K562 (cell line): ENCODE measurements at regions not wholly inside any gene's neighbourhood (a gene's known extent, or its start where the extent isn't known, plus 50 kb on each side); places are given as distances from the start of the nearest gene placed in this dataset.

Experiments used
- ATAC-seq: fragments of 200-7000 bp; cut with Tn5 transposase; 3 replicates; pipeline ENCODE4 v1.9.1; 2020; ENCODE audit warnings: moderate library complexity
- BruUV-seq: library from RNA; stranded (reverse); fragments of 400-500 nt; replicated peaks from 2 replicates; lab custom pipeline; 2021; lab: Mats Ljungman, UMichigan
- CTCF ChIA-PET: fragments of 300-600 bp; formaldehyde crosslinking; extraction: SDS; loops from one replicate; lab custom pipeline; 2021; ENCODE audit warnings: low intra/inter-chr PET ratio; lab: Yijun Ruan, JAX
- POLR2A ChIA-PET: fragments of 300-600, 350-650 bp; sonication (Branson Sonifier 250); formaldehyde crosslinking; extraction: SDS; loops from one replicate; lab custom pipeline; 2021; ENCODE audit warnings: antibody characterized with exemption, inconsistent platforms; lab: Yijun Ruan, JAX
- DNase-seq, 4 experiments: peaks; one replicate each; pipeline versions ENCODE4 v3.0.0 to v3.0.0-alpha.2; 2011 to 2018; ENCODE audit warnings: low spot score in 3 of 4, mixed read lengths in 3 of 4; ENCODE audit errors: extremely low read depth in 1 of 4
- FAIRE-seq: peaks from 2 replicates; lab custom pipeline; 2011; peaks lifted over from hg19 to GRCh38; lab: Jason Lieb, UNC
- H2AFZ ChIP-seq: 2 replicates; pipeline ENCODE4 v1.6.0; 2011; ENCODE audit warnings: low read depth, low read length, control low read depth, inconsistent platforms
- H3K27ac ChIP-seq: fragments of 200-600 bp; 3 replicates; pipeline ENCODE4 v1.8.0; 2011; ENCODE audit warnings: low read depth, mild to moderate bottlenecking, control low read depth, inconsistent platforms, low read length, moderate library complexity, mixed read lengths; ENCODE audit errors: extremely low read depth
- H3K27me3 ChIP-seq, 2 experiments: fragments of 300-600 bp in 1 of 2; 2 replicates in 1 of 2; 3 replicates in 1 of 2; pipeline versions ENCODE4 v1.6.0 to v1.8.0; 2011; ENCODE audit warnings: inconsistent platforms in 2 of 2, low read length in 2 of 2, mild to moderate bottlenecking in 1 of 2, mixed read lengths in 1 of 2, moderate library complexity in 1 of 2; ENCODE audit not compliant: control insufficient read depth in 2 of 2, insufficient read depth in 2 of 2
- H3K36me3 ChIP-seq: fragments of 300-600 bp; 3 replicates; pipeline ENCODE4 v1.8.0; 2011; ENCODE audit warnings: mild to moderate bottlenecking, low read length, inconsistent platforms; ENCODE audit not compliant: control insufficient read depth, insufficient read depth
- H3K4me1 ChIP-seq, 2 experiments: fragments of 200-600 bp in 1 of 2; replicated peaks in 1 of 2; 2 replicates in 1 of 2; 3 replicates in 1 of 2; pipeline versions ENCODE4 v1.5.1 to v1.8.0; 2011; ENCODE audit warnings: inconsistent platforms in 2 of 2, low read length in 2 of 2, mild to moderate bottlenecking in 1 of 2, mixed read lengths in 1 of 2, moderate library complexity in 1 of 2; ENCODE audit not compliant: control insufficient read depth in 2 of 2, insufficient read depth in 2 of 2
- H3K4me2 ChIP-seq: 2 replicates; pipeline ENCODE4 v1.6.1; 2011; ENCODE audit warnings: low read length, control low read depth, inconsistent platforms, mixed read lengths; ENCODE audit not compliant: insufficient read depth
- H3K4me3 ChIP-seq: fragments of 200-600 bp; sonication (generic), shearing (Covaris generic); 2 replicates; pipeline ENCODE4 v1.5.1; 2016; ENCODE audit warnings: control low read depth, inconsistent platforms
- H3K79me2 ChIP-seq: fragments of 200-600 bp; 3 replicates; pipeline ENCODE4 v1.8.0; 2011; ENCODE audit warnings: low read length, inconsistent platforms; ENCODE audit not compliant: control insufficient read depth, insufficient read depth
- H3K9ac ChIP-seq, 2 experiments: 2 replicates each; pipeline versions ENCODE4 v1.6.0 to v1.6.1; 2011; ENCODE audit warnings: low read depth in 2 of 2, low read length in 2 of 2, control low read depth in 1 of 2, inconsistent platforms in 1 of 2, mild to moderate bottlenecking in 1 of 2, mixed read lengths in 1 of 2; ENCODE audit not compliant: insufficient read depth in 1 of 2
- H3K9me1 ChIP-seq: one replicate; pipeline ENCODE4 v1.6.0; 2011; ENCODE audit warnings: inconsistent platforms, mild to moderate bottlenecking, low read length, moderate library complexity; ENCODE audit not compliant: control insufficient read depth, insufficient read depth
- H3K9me3 ChIP-seq: replicated peaks from 2 replicates; pipeline ENCODE4 v1.5.1; 2011; ENCODE audit warnings: low read depth, low read length, inconsistent platforms; ENCODE audit not compliant: control insufficient read depth, insufficient read depth
- H4K20me1 ChIP-seq: replicated peaks from 2 replicates; pipeline ENCODE4 v1.6.1; 2011; ENCODE audit warnings: low read length, inconsistent platforms, mixed read lengths; ENCODE audit not compliant: control insufficient read depth, insufficient read depth
- CCAR2 ChIP-seq: fragments of 200-400 bp; formaldehyde crosslinking; IDR thresholded peaks from 2 replicates; pipeline ENCODE4 v1.6.1; 2017; ENCODE audit warnings: mild to moderate bottlenecking, low read depth, low read length
- CHCHD3 ChIP-seq: fragments of 250-450 bp; sonication (Bioruptor Pico); IDR thresholded peaks from 2 replicates; pipeline ENCODE4 v2.1.2; 2022; ENCODE audit warnings: mild to moderate bottlenecking
- ERF ChIP-seq: fragments of 450-650 bp; formaldehyde crosslinking; IDR thresholded peaks from 2 replicates; pipeline ENCODE4 v1.4.0; 2020; ENCODE audit warnings: mild to moderate bottlenecking, mixed read lengths
- EZH2 ChIP-seq: IDR thresholded peaks from 2 replicates; pipeline ENCODE4 v1.6.1; 2012; ENCODE audit warnings: low read depth, mild to moderate bottlenecking, inconsistent platforms, low read length, borderline replicate concordance
- FOXA1 ChIP-seq: fragments of 450-650 bp; IDR thresholded peaks from 2 replicates; pipeline ENCODE4 v1.6.1; 2016; ENCODE audit warnings: mild to moderate bottlenecking, borderline replicate concordance
- HCFC1 ChIP-seq: IDR thresholded peaks from 2 replicates; pipeline ENCODE4 v1.6.1; 2012; ENCODE audit warnings: low read depth, low read length, improper control_type of control experiment
- HNRNPL ChIP-seq: fragments of 200-400 bp; formaldehyde crosslinking; IDR thresholded peaks from 2 replicates; pipeline ENCODE4 v1.6.1; 2017; ENCODE audit warnings: low read depth, mild to moderate bottlenecking, low read length
- JUND ChIP-seq, 2 experiments: IDR thresholded peaks; 2 replicates in 1 of 2; 3 replicates in 1 of 2; pipeline ENCODE4 v1.6.1; 2011; ENCODE audit warnings: borderline replicate concordance in 2 of 2, low read depth in 2 of 2, low read length in 2 of 2, improper control_type of control experiment in 1 of 2, missing biosample characterization in 1 of 2, missing genetic modification characterization in 1 of 2, missing genetic modification reagents in 1 of 2
- NFIC ChIP-seq: fragments of 450-650 bp; IDR thresholded peaks from 2 replicates; pipeline ENCODE4 v1.6.1; 2017; ENCODE audit warnings: mild to moderate bottlenecking, inconsistent platforms
- PHF20 ChIP-seq: fragments of 450-650 bp; IDR thresholded peaks from 2 replicates; pipeline ENCODE4 v1.6.1; 2018; ENCODE audit not compliant: partially characterized antibody
- PPARD ChIP-seq: fragments of 250-450 bp; sonication (Bioruptor Pico); IDR thresholded peaks from 2 replicates; pipeline ENCODE4 v1.8.0; 2022; ENCODE audit warnings: inconsistent platforms, mild to moderate bottlenecking, moderate library complexity
- RFX5 ChIP-seq: IDR thresholded peaks from 2 replicates; pipeline ENCODE4 v1.6.1; 2011; ENCODE audit warnings: low read depth, mild to moderate bottlenecking, improper control_type of control experiment, low read length
- U2AF2 ChIP-seq: fragments of 200-400 bp; formaldehyde crosslinking; optimal IDR thresholded peaks from 2 replicates; pipeline ENCODE3; 2017; ENCODE audit warnings: low read depth, mild to moderate bottlenecking, low read length
- WGBS: fragments of 100-300 bp; shearing (Covaris generic); methylation state at CpG from one replicate; pipeline ENCODE4 v1.1.6; 2016; ENCODE audit warnings: low coverage, mixed read lengths; ENCODE audit not compliant: insufficient coverage; ENCODE audit errors: missing lambda C conversion rate; 5-methylcytosine and 5-hydroxymethylcytosine counted together
- in situ Hi-C: fragments of 300-500 bp; cut with MboI; formaldehyde crosslinking; loops from 4 replicates; pipeline ENCODE4 v1.15.0; 2018; ENCODE audit warnings: inconsistent platforms, mixed read lengths
- intact Hi-C: fragments of 100-400 bp; cut with micrococcal nuclease; formaldehyde crosslinking; loops from 2 replicates; pipeline ENCODE4 v1.14.2; 2022
- TF ChIP-seq, protein P1 (sequence below): fragments of 250-450 bp; sonication (Bioruptor Pico); IDR thresholded peaks from 2 replicates; pipeline ENCODE4 v1.4.0; 2020; ENCODE audit warnings: mild to moderate bottlenecking
- TF ChIP-seq, protein P2 (sequence below): IDR thresholded peaks from 2 replicates; pipeline ENCODE4 v1.6.1; 2011; ENCODE audit not compliant: insufficient read length; ENCODE audit errors: extremely low read depth

DNA sequence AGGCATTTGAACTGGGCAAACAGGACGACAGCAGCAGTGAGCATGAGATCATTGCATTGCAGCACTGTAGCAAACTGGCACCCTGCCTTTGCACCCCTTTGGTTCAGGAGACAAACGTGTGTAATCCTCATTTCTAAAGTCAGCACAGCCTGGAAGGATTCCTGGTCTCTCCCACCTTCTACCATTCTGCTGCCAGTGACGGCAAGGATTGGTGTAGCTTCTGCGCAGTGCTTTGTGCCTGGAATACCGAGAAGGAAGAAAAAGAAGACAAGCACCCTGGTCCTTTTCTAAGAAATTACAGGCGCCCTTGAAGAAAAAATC is 805.3 kb downstream of the USP25 start:
- Histone ChIP-seq H3K4me1 (no peaks in the 10 kb centered on the region), H4K20me1 (no peaks in the 10 kb centered on the region), H3K4me3 (no peak overlapping the region), H2AFZ (no peak overlapping the region), H3K9me1 (no peaks in the 10 kb centered on the region), H3K9me3 (no peaks in the 10 kb centered on the region; the same call in 1 of the 2 replicates), H3K9ac (no peak overlapping the region), H3K36me3 (no peaks in the 10 kb centered on the region), H3K27ac (no peak overlapping the region), H3K79me2 (no peaks in the 10 kb centered on the region), H3K4me2 (no peak overlapping the region), H3K27me3 (no peaks in the 10 kb centered on the region)
- DNase-seq = no peak
- POLR2A ChIA-PET = no interaction called here
- BruUV-seq = no TSS peak
- in situ Hi-C loops (no loop called here), intact Hi-C loops (no loop called here)
- 4% methylated on average over 4 of the region's 6 CpGs for whole genome bisulfite sequencing
- no peak for FAIRE-seq
- no peak for ATAC-seq
- no peak for TF ChIP-seq EZH2
- no peak for TF ChIP-seq HCFC1
- TF ChIP-seq, protein P1, sequence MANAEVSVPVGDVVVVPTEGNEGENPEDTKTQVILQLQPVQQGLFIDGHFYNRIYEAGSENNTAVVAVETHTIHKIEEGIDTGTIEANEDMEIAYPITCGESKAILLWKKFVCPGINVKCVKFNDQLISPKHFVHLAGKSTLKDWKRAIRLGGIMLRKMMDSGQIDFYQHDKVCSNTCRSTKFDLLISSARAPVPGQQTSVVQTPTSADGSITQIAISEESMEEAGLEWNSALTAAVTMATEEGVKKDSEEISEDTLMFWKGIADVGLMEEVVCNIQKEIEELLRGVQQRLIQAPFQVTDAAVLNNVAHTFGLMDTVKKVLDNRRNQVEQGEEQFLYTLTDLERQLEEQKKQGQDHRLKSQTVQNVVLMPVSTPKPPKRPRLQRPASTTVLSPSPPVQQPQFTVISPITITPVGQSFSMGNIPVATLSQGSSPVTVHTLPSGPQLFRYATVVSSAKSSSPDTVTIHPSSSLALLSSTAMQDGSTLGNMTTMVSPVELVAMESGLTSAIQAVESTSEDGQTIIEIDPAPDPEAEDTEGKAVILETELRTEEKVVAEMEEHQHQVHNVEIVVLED (CRISPR knock-in tag) = no peak
- no peak for TF ChIP-seq NFIC
- TF ChIP-seq CCAR2 = no peak
- TF ChIP-seq CHCHD3 (CRISPR knock-in tag) = no peak
- no peak for TF ChIP-seq U2AF2
- no peak for TF ChIP-seq PHF20
- TF ChIP-seq JUND (IDR thresholded peaks at IDR 0.05; ENCODE audit: borderline replicate concordance, low read depth, low read length) = no peak
- no peak for TF ChIP-seq JUND (tag; IDR thresholded peaks at IDR 0.05; ENCODE audit: borderline replicate concordance, low read depth, low read length)
- TF ChIP-seq HNRNPL = no peak
- TF ChIP-seq FOXA1 = no peak
- TF ChIP-seq, protein P2, sequence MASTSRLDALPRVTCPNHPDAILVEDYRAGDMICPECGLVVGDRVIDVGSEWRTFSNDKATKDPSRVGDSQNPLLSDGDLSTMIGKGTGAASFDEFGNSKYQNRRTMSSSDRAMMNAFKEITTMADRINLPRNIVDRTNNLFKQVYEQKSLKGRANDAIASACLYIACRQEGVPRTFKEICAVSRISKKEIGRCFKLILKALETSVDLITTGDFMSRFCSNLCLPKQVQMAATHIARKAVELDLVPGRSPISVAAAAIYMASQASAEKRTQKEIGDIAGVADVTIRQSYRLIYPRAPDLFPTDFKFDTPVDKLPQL = no peak
- no peak for TF ChIP-seq ERF (CRISPR knock-in tag)
- TF ChIP-seq PPARD (CRISPR knock-in tag) = no peak
- no peak for TF ChIP-seq RFX5
- CTCF ChIA-PET = no interaction called here
